Suppressor macrophage treated with lipopolysaccharide for 1 hour (primary cell): ENCODE measurements at regions not wholly inside any gene's neighbourhood (a gene's known extent, or its start where the extent isn't known, plus 50 kb on each side); places are given as distances from the start of the nearest gene placed in this dataset.
"Not testable (repeated sequence)": the region's sequence is repeated elsewhere in the genome, so short reads cannot be mapped to it uniquely, and the experiment has no call there.

Source experiments
- DNase-seq, 3 donors: peaks; one replicate each; pipeline ENCODE4 v3.0.0-alpha.2; 2020 to 2022

- no peak for DNase-seq
These were observed 234.9 kb upstream of the LMCD1 start for GRCh38 chr3:8266730-8267131.

- DNase-seq, result no peak
These were observed 228.1 kb upstream of the LMCD1 start for GRCh38 chr3:8273479-8273878.

- DNase-seq, result no peak
These were observed 225.6 kb upstream of the LMCD1 start for GRCh38 chr3:8276056-8276455.

DNA sequence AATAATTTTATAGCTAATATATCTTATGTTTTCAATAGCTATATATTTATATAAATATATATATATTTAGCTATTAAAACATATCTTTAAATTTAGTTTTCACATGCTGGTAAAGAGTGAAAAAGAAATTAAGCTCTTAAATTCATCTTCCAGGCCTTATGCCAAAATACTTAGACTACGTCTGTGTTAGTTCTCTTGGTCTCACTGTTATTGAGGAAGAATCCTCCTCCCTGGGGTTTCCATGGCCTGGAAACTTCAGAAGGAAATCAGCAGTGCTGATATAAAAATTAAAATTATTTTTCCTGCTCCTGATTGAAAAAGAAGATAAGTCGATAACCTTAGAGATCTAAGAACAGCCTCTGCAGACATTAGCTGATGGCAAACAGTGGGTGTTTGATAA is 225.1 kb upstream of the LMCD1 start:
- DNase-seq, result no peak

GRCh38 chr3:8278448-8278847 is 223.2 kb upstream of the LMCD1 start:
- peak in 2 of 3 donors; percentile 11 to 26 for DNase-seq

GRCh38 chr3:8279476-8279875 is 222.1 kb upstream of the LMCD1 start:
- DNase-seq, result no peak

DNA sequence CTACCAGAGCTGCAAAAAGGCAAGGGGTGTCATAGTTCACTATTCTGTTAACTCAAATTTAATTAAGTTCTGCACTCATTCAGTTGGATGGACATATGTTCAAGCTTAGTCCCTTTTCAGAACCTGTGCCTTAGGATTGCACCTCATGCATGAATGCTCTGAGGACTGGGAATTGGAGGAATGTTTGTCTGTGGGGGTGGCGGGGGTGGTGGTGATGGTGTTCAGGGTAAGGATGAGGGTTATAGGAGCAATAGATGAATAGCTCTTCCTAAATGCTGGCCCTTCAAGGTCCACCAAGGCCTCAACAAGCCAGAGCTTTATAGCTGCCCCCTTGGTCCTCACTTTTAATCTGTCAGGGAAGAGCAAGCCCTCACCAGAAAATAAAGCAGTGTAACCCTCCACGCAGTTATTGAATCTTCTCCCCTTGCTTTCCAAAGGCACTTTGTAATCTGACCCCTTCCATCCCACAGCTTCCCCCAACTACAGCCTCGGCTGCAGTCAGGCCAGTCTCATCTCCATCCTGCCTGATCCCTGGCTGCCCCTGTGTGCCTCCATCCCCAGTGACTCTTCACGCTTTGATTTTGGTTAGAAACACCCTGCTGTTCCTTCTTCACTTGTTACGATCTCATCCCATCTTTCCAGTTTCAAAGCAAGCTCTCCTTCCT is 221.6 kb upstream of the LMCD1 start:
- no peak for DNase-seq

- peak in 2 of 3 donors; percentile 10 to 11 for DNase-seq
These were observed 219.0 kb upstream of the LMCD1 start for GRCh38 chr3:8282541-8283165.

- peak in 2 of 3 donors; percentile 5 to 12 for DNase-seq
These were observed 218.4 kb upstream of the LMCD1 start for GRCh38 chr3:8283193-8283592.

- DNase-seq, result no peak
These were observed 215.5 kb upstream of the LMCD1 start for GRCh38 chr3:8286086-8286485.

DNA sequence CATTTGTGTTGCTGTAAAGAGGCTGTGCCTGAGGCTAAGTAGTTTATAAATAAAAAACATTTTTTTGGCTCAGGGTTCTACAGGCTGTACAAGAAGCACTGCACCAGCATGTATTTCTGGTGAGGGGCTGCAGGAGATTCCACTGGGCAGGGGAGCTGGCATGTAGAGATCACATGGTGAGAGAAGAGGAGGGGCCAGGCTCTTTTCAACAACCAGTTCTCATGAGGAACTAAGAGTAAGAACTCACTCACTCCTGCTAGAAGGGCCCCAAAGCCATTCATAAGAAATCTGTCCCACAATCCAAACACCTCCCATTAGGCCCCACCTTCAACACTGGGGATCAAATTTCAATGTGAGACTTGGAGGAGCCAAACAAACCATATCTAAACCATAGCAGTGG is 214.9 kb upstream of the LMCD1 start:
- DNase-seq, result no peak

GRCh38 chr3:8290611-8291010 is 211.0 kb upstream of the LMCD1 start:
- no peak for DNase-seq

- no peak for DNase-seq
These were observed 205.2 kb upstream of the LMCD1 start for GRCh38 chr3:8296461-8296860.

- no peak for DNase-seq
These were observed 203.3 kb upstream of the LMCD1 start for GRCh38 chr3:8298021-8298954.

GRCh38 chr3:8301977-8302735 is 199.5 kb upstream of the LMCD1 start:
- DNase-seq, result peak; percentile 35 to 54 (median 54)

GRCh38 chr3:8303466-8303865 is 198.2 kb upstream of the LMCD1 start:
- DNase-seq, result no peak

DNA sequence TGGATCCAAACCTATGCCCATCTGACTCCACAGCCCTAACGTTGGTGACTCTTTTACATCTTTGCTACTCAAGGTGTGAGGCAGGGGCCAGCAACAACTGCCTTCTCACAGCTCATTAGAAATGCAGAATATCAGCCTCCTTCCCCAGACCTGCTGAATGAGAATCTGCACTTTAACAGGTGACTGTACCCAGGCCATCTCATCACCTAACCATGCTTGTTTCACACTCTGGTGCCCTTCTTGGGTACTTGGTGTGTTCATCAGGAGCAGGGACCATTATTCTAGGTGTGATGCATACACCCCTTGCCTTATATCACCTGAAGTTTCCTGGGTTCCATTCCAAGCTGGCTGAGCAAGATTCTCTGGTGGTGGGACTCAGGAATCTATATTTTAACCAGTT is 196.3 kb upstream of the LMCD1 start:
- no peak for DNase-seq

- DNase-seq, result no peak
These were observed 194.0 kb upstream of the LMCD1 start for GRCh38 chr3:8307545-8308110.

DNA sequence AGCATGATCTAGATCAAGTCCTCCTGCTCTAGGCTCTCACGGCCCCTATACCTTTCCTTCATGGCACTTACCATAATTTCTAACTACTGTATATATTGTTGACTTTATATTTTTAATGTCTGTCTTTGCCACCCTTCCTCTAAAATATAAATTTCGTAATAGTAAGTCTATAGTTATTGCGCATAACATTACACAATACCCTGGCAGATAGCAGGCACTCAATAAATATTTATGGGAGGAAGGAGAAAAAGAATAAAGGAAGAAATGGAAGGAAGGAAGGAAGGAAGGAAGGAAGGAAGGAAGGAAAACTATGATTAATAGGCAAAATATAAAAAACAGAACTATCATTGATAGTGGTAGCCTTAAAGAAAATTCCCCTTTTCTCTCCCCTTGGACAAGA is 190.3 kb upstream of the LMCD1 start:
- DNase-seq, result peak in 1 of 3 donors; percentile 4

DNA sequence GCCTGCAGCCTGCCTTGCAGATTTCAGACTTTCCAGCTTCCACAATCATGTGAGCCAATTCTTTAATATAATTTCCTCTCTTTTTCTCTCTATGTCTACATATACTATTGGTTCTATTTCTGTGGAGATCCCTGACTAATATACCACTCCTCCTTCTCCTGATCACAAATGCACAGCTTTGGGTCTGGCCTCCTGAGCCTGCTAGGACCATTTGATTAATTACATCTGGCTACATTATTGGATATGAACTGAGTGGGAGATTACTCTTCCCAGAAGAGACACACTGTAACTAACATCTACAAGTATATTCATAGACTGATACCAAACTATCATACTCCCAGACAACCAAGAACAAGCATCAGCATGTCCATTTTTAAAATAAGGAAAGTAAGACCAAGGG is 188.9 kb upstream of the LMCD1 start:
- no peak for DNase-seq

GRCh38 chr3:8313560-8314267 is 187.9 kb upstream of the LMCD1 start:
- DNase-seq, result no peak

DNA sequence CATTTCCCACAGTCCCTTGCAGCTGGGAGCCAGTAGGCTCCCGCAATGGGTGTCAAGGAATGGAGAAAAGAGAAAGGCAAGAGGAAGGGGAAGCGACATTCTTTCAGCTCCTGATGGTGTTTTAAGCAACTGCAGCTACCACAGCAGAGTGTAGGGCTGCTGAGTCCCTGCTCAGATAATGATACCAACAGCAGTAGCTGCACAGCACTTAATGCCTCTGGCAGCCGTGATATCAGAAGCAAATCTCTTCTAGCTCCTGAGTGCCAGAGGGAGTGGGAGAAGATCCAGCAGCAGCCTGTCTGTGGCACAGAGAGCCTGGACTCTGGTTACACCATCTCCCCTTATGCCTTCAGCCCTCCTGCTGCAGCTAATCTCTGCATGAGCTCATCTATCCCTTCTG is 186.1 kb upstream of the LMCD1 start:
- not testable (repeated sequence) for DNase-seq
